ENCODE measurements at regions not wholly inside any gene's neighbourhood (a gene's known extent, or its start where the extent isn't known, plus 50 kb on each side); places are given as distances from the start of the nearest gene placed in this dataset.

- DNase-seq (ENCODE audit: low spot score): no peak
These were observed 97.0 kb upstream of the BCAT1 start for GRCh38 chr12:25045869-25046268.

GRCh38 chr12:25041006-25041741 is 92.3 kb upstream of the BCAT1 start:
- no peaks in the 10 kb centered on the region for H3F3A ChIP-seq (ENCODE audit: low read depth)
- H3K79me2 ChIP-seq (ENCODE audit: low read depth): no peaks in the 10 kb centered on the region
- H3K9ac ChIP-seq: no peak overlapping the region
- no peak overlapping the region for H3K4me2 ChIP-seq
- H3K27me3 ChIP-seq: no peaks in the 10 kb centered on the region
- no peak overlapping the region for H3K27ac ChIP-seq
- H4K20me1 ChIP-seq (ENCODE audit: low read depth): no peaks in the 10 kb centered on the region
- H3K9me3 Mint-ChIP-seq: peaks cover 7% of the 10 kb centered on the region
- no peaks in the 10 kb centered on the region for H3K4me1 ChIP-seq
- H3K4me1 Mint-ChIP-seq: peaks cover 5% of the 10 kb centered on the region
- H3K9me3 ChIP-seq (ENCODE audit: low read depth): peaks cover 8% of the 10 kb centered on the region
- no peak overlapping the region for H3K27ac Mint-ChIP-seq
- no peak for DNase-seq (ENCODE audit: low spot score)
- H3K27me3 Mint-ChIP-seq (ENCODE audit: insufficient read depth, low read depth): no peaks in the 10 kb centered on the region
- H3K4me3 ChIP-seq: no peak overlapping the region
- H2AFZ ChIP-seq (replicated peaks): no peak overlapping the region
- H3K4me3 Mint-ChIP-seq: no peak overlapping the region
- TF ChIP-seq CTCF (IDR thresholded peaks at IDR 0.05) (no peak), EZH2 (IDR thresholded peaks at IDR 0.05) (no peak), EZH2phosphoT487 (IDR thresholded peaks at IDR 0.05) (no peak)
- no peaks in the 10 kb centered on the region for H3K36me3 Mint-ChIP-seq
- H3K36me3 ChIP-seq: no peaks in the 10 kb centered on the region

More at GRCh38 chr12:25045869-25046268, 97.0 kb upstream of the BCAT1 start:
- Histone ChIP-seq H3K36me3 (no peaks in the 10 kb centered on the region), H3K27me3 (no peaks in the 10 kb centered on the region), H4K20me1 (ENCODE audit: low read depth) (no peaks in the 10 kb centered on the region), H3K4me2 (no peak overlapping the region), H3K4me1 (no peaks in the 10 kb centered on the region), H3K27ac (no peak overlapping the region), H3K4me3 (no peak overlapping the region), H2AFZ (replicated peaks) (no peak overlapping the region), H3F3A (ENCODE audit: low read depth) (no peaks in the 10 kb centered on the region), H3K9ac (no peak overlapping the region), H3K9me3 (ENCODE audit: low read depth) (peaks cover 16% of the 10 kb centered on the region), H3K79me2 (ENCODE audit: low read depth) (no peaks in the 10 kb centered on the region)
- H3K4me1 Mint-ChIP-seq: no peaks in the 10 kb centered on the region
- H3K4me3 Mint-ChIP-seq: no peak overlapping the region
- H3K9me3 Mint-ChIP-seq: peaks cover 27% of the 10 kb centered on the region
- no peak overlapping the region for H3K27ac Mint-ChIP-seq
- peaks cover 2% of the 10 kb centered on the region for H3K27me3 Mint-ChIP-seq (ENCODE audit: insufficient read depth, low read depth)
- H3K36me3 Mint-ChIP-seq: peaks cover 3% of the 10 kb centered on the region
- TF ChIP-seq CTCF (IDR thresholded peaks at IDR 0.05) (no peak), EZH2phosphoT487 (IDR thresholded peaks at IDR 0.05) (no peak), EZH2 (IDR thresholded peaks at IDR 0.05) (no peak)

GRCh38 chr12:25040593-25040992 is 91.7 kb upstream of the BCAT1 start:
- Histone ChIP-seq H3K79me2 (ENCODE audit: low read depth) (no peaks in the 10 kb centered on the region), H3K9me3 (ENCODE audit: low read depth) (peaks cover 2% of the 10 kb centered on the region), H3F3A (ENCODE audit: low read depth) (no peaks in the 10 kb centered on the region), H3K27me3 (no peaks in the 10 kb centered on the region), H3K4me1 (no peaks in the 10 kb centered on the region), H4K20me1 (ENCODE audit: low read depth) (no peaks in the 10 kb centered on the region), H3K36me3 (no peaks in the 10 kb centered on the region), H2AFZ (replicated peaks) (no peak overlapping the region), H3K4me2 (no peak overlapping the region), H3K9ac (no peak overlapping the region), H3K4me3 (no peak overlapping the region), H3K27ac (no peak overlapping the region)
- Mint-ChIP-seq H3K4me3 (no peak overlapping the region), H3K36me3 (no peaks in the 10 kb centered on the region), H3K4me1 (peaks cover 5% of the 10 kb centered on the region), H3K9me3 (peaks cover 5% of the 10 kb centered on the region), H3K27me3 (ENCODE audit: insufficient read depth, low read depth) (no peaks in the 10 kb centered on the region), H3K27ac (no peak overlapping the region)
- DNase-seq (ENCODE audit: low spot score): no peak
- TF ChIP-seq CTCF (IDR thresholded peaks at IDR 0.05): no peak
- no peak for TF ChIP-seq EZH2 (IDR thresholded peaks at IDR 0.05)
- no peak for TF ChIP-seq EZH2phosphoT487 (IDR thresholded peaks at IDR 0.05)
